SK-N-DZ (cell line): ENCODE measurements at regions not wholly inside any gene's neighbourhood (a gene's known extent, or its start where the extent isn't known, plus 50 kb on each side); places are given as distances from the start of the nearest gene placed in this dataset.

Experiments
- DNase-seq: peaks from one replicate; pipeline ENCODE4 v3.0.0-alpha.2; 2015; ENCODE audit warnings: low spot score
- small RNA-seq, 2 experiments: library from RNA; depleted of rRNA; stranded (forward); fragments of <200 nt; gene quantifications; one replicate each; pipeline ENCODE3, GENCODE V24; 2014

- no peak for DNase-seq
These were observed 73.1 kb upstream of the UMPS start for GRCh38 chr3:124657138-124657537.

- DNase-seq, result no peak
These were observed 72.0 kb upstream of the UMPS start for GRCh38 chr3:124658270-124658669.

- no peak for DNase-seq
These were observed 71.1 kb upstream of the UMPS start for GRCh38 chr3:124659175-124659574.

- no peak for DNase-seq
These were observed 69.7 kb upstream of the UMPS start for GRCh38 chr3:124660599-124660998.

- no peak for DNase-seq
These were observed 66.6 kb upstream of the UMPS start for GRCh38 chr3:124663690-124664089.

GRCh38 chr3:124664804-124665203 lies 65.4 kb upstream of the UMPS start:
- DNase-seq, result no peak

GRCh38 chr3:124666067-124666466 lies 64.2 kb upstream of the UMPS start:
- DNase-seq, result no peak

GRCh38 chr3:124669470-124669869 lies 60.8 kb upstream of the UMPS start:
- no peak for DNase-seq

- no peak for DNase-seq
These were observed 59.1 kb upstream of the UMPS start for GRCh38 chr3:124671106-124671505.

- DNase-seq, result no peak
These were observed 55.9 kb upstream of the UMPS start for GRCh38 chr3:124674336-124674735.

- no peak for DNase-seq
These were observed 54.0 kb upstream of the UMPS start for GRCh38 chr3:124676236-124676635.

- no peak for DNase-seq
These were observed 51.1 kb upstream of the UMPS start for GRCh38 chr3:124679048-124679638.

Small RNAs in the stretch of these regions (small RNA-seq; reads per million reads assigned to genes)
- 0.08 to 2.1 reads per million in 2 experiments for gene MIR5002
- 0 reads per million in 2 experiments for gene MIR6083
- gene RNU6-143P, result 0 reads per million in 2 experiments
